Fibroblast of lung (primary cell): ENCODE measurements at regions not wholly inside any gene's neighbourhood (a gene's known extent, or its start where the extent isn't known, plus 50 kb on each side); places are given as distances from the start of the nearest gene placed in this dataset.

ENCODE experiments used
- DNase-seq, 2 donors: peaks; one replicate each; pipeline versions ENCODE4 v3.0.0 to v3.0.0-alpha.2; 2010; ENCODE audit warnings: low read depth in 2 of 2
- H2AFZ ChIP-seq: 2 replicates; pipeline ENCODE4 v1.5.1; 2012; ENCODE audit warnings: low read length, control low read depth, inconsistent platforms
- H3K27ac ChIP-seq: 2 replicates; pipeline ENCODE4 v1.5.1; 2011; ENCODE audit warnings: low read length, control low read depth; ENCODE audit not compliant: insufficient read depth
- H3K27me3 ChIP-seq: 2 replicates; pipeline ENCODE4 v1.5.1; 2011; ENCODE audit warnings: mild to moderate bottlenecking, low read length; ENCODE audit not compliant: control insufficient read depth, insufficient read depth
- H3K36me3 ChIP-seq: 2 replicates; pipeline ENCODE4 v1.5.1; 2011; ENCODE audit warnings: low read length; ENCODE audit not compliant: control insufficient read depth, insufficient read depth
- H3K4me1 ChIP-seq: 2 replicates; pipeline ENCODE4 v1.5.1; 2011; ENCODE audit warnings: low read length; ENCODE audit not compliant: control insufficient read depth, insufficient read depth; ENCODE audit errors: extremely low read depth
- H3K4me2 ChIP-seq: 2 replicates; pipeline ENCODE4 v1.5.1; 2011; ENCODE audit warnings: low read length, control low read depth; ENCODE audit not compliant: insufficient read depth; ENCODE audit errors: extremely low read depth
- H3K4me3 ChIP-seq, 4 experiments: fragments of 200-600 bp in 1 of 4; sonication (generic) in 1 of 4; replicated peaks in 1 of 4; 2 replicates each; pipeline ENCODE4 v1.5.1; 2011 to 2016; ENCODE audit warnings: low read length in 4 of 4, low read depth in 3 of 4, mild to moderate bottlenecking in 3 of 4, control low read depth in 2 of 4, inconsistent platforms in 1 of 4, mixed read lengths in 1 of 4; ENCODE audit not compliant: insufficient read depth in 1 of 4; ENCODE audit errors: control extremely low read depth in 1 of 4
- H3K79me2 ChIP-seq: 2 replicates; pipeline ENCODE4 v1.5.1; 2012; ENCODE audit warnings: mild to moderate bottlenecking, low read length, inconsistent platforms; ENCODE audit not compliant: control insufficient read depth, insufficient read depth
- H3K9ac ChIP-seq: 2 replicates; pipeline ENCODE4 v1.5.1; 2011; ENCODE audit warnings: mild to moderate bottlenecking, low read length, control low read depth; ENCODE audit not compliant: insufficient read depth
- H3K9me3 ChIP-seq: 2 replicates; pipeline ENCODE4 v1.5.1; 2012; ENCODE audit warnings: low read depth, low read length; ENCODE audit not compliant: control insufficient read depth, insufficient read depth
- H4K20me1 ChIP-seq: 2 replicates; pipeline ENCODE4 v1.5.1; 2011; ENCODE audit warnings: low read length; ENCODE audit not compliant: control insufficient read depth, insufficient read depth; ENCODE audit errors: extremely low read depth
- CTCF ChIP-seq, 2 donors: IDR thresholded peaks in 1 of 2; conservative IDR thresholded peaks in 1 of 2; 1 replicate in 1 of 2; 2 replicates in 1 of 2; pipeline ENCODE4 v1.5.1; 2011 to 2012; ENCODE audit warnings: low read length in 2 of 2, control low read depth in 1 of 2, inconsistent platforms in 1 of 2, low read depth in 1 of 2, mild to moderate bottlenecking in 1 of 2
- EZH2 ChIP-seq: IDR thresholded peaks from 2 replicates; pipeline ENCODE4 v1.5.1; 2012; ENCODE audit warnings: low read length, control low read depth, mild to moderate bottlenecking; ENCODE audit errors: missing control alignments

GRCh38 chr17:71902894-71903506 is 217.8 kb upstream of the SOX9 start:
- no peak overlapping the region for H3K27ac ChIP-seq
- H3K36me3 ChIP-seq = no peaks in the 10 kb centered on the region
- H2AFZ ChIP-seq = no peak overlapping the region
- H3K79me2 ChIP-seq = no peaks in the 10 kb centered on the region
- H3K4me3 ChIP-seq = no peak overlapping the region
- H4K20me1 ChIP-seq = no peaks in the 10 kb centered on the region
- no peak overlapping the region for H3K4me2 ChIP-seq
- no peaks in the 10 kb centered on the region for H3K4me1 ChIP-seq
- H3K9ac ChIP-seq = no peak overlapping the region
- no peak for TF ChIP-seq EZH2
- TF ChIP-seq CTCF (conservative IDR thresholded peaks at IDR 0.05 in 1 of 2, IDR thresholded peaks at IDR 0.05 in 1 of 2; ENCODE audit: low read depth in 1 of 2, low read length in 2 of 2) = no peak
- no peaks in the 10 kb centered on the region for H3K27me3 ChIP-seq
- H3K9me3 ChIP-seq = no peaks in the 10 kb centered on the region
- DNase-seq = peak; percentile 35 to 65

- Histone ChIP-seq H3K27me3 (no peaks in the 10 kb centered on the region), H3K4me3 (no peak overlapping the region), H2AFZ (no peak overlapping the region), H3K9me3 (no peaks in the 10 kb centered on the region), H3K27ac (no peak overlapping the region), H3K79me2 (no peaks in the 10 kb centered on the region), H3K4me1 (no peaks in the 10 kb centered on the region), H3K9ac (no peak overlapping the region), H3K36me3 (no peaks in the 10 kb centered on the region), H4K20me1 (no peaks in the 10 kb centered on the region), H3K4me2 (no peak overlapping the region)
- TF ChIP-seq EZH2 (no peak), CTCF (conservative IDR thresholded peaks at IDR 0.05 in 1 of 2, IDR thresholded peaks at IDR 0.05 in 1 of 2; ENCODE audit: low read depth in 1 of 2, low read length in 2 of 2) (no peak)
- no peak for DNase-seq
Observed at GRCh38 chr17:71905376-71906031, 215.3 kb upstream of the SOX9 start.

- Histone ChIP-seq H3K9me3 (no peaks in the 10 kb centered on the region), H4K20me1 (no peaks in the 10 kb centered on the region), H3K9ac (no peak overlapping the region), H3K27me3 (no peaks in the 10 kb centered on the region), H3K4me1 (no peaks in the 10 kb centered on the region), H2AFZ (no peak overlapping the region), H3K27ac (no peak overlapping the region), H3K4me3 (no peak overlapping the region), H3K36me3 (no peaks in the 10 kb centered on the region), H3K79me2 (no peaks in the 10 kb centered on the region), H3K4me2 (no peak overlapping the region)
- no peak for DNase-seq
- TF ChIP-seq CTCF (conservative IDR thresholded peaks at IDR 0.05 in 1 of 2, IDR thresholded peaks at IDR 0.05 in 1 of 2; ENCODE audit: low read depth in 1 of 2, low read length in 2 of 2) (no peak), EZH2 (no peak)
Observed at GRCh38 chr17:71909155-71909554, 211.7 kb upstream of the SOX9 start.
